22Rv1 (cell line): ENCODE measurements at regions not wholly inside any gene's neighbourhood (a gene's known extent, or its start where the extent isn't known, plus 50 kb on each side); places are given as distances from the start of the nearest gene placed in this dataset.

Source experiments
- H3K27ac ChIP-seq: fragments of 450-650 bp; 2 replicates; pipeline ENCODE4 v1.5.1; 2017
- CTCF ChIP-seq: fragments of 450-650 bp; IDR thresholded peaks from 2 replicates; pipeline ENCODE4 v1.5.1; 2017; ENCODE audit warnings: mild to moderate bottlenecking
- ZFX ChIP-seq: fragments of 450-650 bp; IDR thresholded peaks from 2 replicates; pipeline ENCODE4 v1.6.1; 2017; ENCODE audit warnings: antibody characterized with exemption, borderline replicate concordance

- H3K27ac ChIP-seq: no peak overlapping the region
- no peak for TF ChIP-seq CTCF
- no peak for TF ChIP-seq ZFX
Measured at GRCh38 chr7:106776618-106777347, 88.3 kb upstream of the PIK3CG start.

GRCh38 chr7:106777674-106778299 lies 87.3 kb upstream of the PIK3CG start:
- TF ChIP-seq CTCF: no peak
- no peak for TF ChIP-seq ZFX
- H3K27ac ChIP-seq: no peak overlapping the region

DNA sequence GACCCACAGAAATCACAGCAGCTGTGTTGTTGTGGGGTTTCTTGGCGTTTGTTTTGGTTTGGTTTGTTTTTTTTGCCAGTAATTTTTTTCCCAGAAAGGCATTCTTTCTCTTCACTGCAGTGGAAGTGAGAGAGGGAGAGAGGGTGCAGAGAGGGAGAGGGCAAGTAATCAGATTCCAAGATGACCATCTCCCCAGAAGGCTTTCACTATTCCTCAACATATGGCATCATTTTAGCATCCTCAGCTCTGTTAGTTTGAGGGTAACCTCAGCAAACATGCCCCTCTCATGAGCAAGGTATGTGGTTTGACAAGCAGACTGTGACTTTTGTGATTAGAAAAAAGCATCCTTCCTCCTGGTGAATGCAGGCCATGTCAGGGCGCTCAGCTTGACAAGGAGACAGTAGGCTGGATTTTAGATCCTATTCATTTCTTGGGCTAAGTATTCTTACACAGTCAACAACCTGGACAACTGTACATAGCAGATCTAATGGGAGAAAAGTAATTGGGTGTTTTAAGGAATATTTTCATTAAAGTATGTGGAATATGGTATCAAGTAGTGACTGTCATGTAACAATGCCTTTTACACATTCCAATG lies 86.3 kb upstream of the PIK3CG start:
- TF ChIP-seq CTCF: no peak
- no peak for TF ChIP-seq ZFX
- no peak overlapping the region for H3K27ac ChIP-seq

DNA sequence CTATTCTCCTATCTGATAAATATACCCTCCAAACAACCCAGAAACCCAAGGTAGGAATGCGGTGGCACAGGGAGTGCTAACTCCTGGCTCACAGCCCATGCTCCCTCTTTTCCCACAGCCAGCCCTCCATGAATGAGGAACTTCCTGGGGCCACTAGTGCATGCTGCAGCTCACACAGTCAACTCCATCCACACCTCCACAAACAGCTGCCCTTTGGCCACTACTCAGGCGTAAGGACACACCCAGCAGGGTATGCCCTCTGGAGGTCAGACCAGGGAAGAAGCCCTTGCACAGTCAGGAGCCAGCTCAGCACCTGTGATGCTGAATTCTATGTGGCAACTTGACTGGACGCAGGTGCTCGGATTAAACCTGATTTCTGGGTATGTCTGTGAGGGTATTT lies 85.2 kb upstream of the PIK3CG start:
- no peak overlapping the region for H3K27ac ChIP-seq

GRCh38 chr7:106781007-106781406 lies 84.1 kb upstream of the PIK3CG start:
- no peak overlapping the region for H3K27ac ChIP-seq
- TF ChIP-seq ZFX: no peak
- TF ChIP-seq CTCF: no peak

More for the DNA sequence above, 85.2 kb upstream of the PIK3CG start:
- TF ChIP-seq ZFX: no peak
- peak; percentile 63 for TF ChIP-seq CTCF

- TF ChIP-seq ZFX: no peak
- TF ChIP-seq CTCF: no peak
- no peak overlapping the region for H3K27ac ChIP-seq
Measured at GRCh38 chr7:106781828-106782544, 83.1 kb upstream of the PIK3CG start.

DNA sequence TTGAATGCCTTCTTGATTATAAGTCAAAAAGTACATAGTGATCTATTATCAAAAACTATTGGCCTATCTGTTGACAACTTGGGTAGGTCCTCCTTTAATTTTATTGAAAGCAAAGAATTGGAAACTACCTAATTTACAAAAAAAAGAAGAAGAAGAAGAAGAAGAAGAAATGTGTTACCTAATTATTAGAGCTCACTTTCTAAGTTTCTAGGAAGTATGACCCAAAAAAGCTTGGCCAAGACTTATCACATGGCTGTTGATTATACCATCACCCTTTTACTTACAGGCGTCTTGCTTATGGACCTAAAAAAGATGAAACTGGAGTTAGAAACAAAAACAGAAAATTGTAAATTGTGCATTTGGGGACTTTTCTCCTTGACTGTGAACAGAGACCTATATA lies 81.8 kb upstream of the PIK3CG start:
- no peak overlapping the region for H3K27ac ChIP-seq
- TF ChIP-seq ZFX (no peak), CTCF (no peak)
